Stimulated activated CD4-positive, alpha-beta T cell treated with anti-CD3 and anti-CD28 coated beads, Interleukin-15, amount 100 ng/mL, for 24 hours (primary cell): ENCODE measurements at regions not wholly inside any gene's neighbourhood (a gene's known extent, or its start where the extent isn't known, plus 50 kb on each side); places are given as distances from the start of the nearest gene placed in this dataset.
A peak's percentile ranks its signal among the peaks of the same experiment; 100 is the strongest.

Experiments used
- DNase-seq: peaks from one replicate; pipeline ENCODE4 v3.0.0-alpha.2; 2020

GRCh38 chr6:168210239-168211105, 109.1 kb downstream of the DACT2 start:
- DNase-seq, result no peak

DNA sequence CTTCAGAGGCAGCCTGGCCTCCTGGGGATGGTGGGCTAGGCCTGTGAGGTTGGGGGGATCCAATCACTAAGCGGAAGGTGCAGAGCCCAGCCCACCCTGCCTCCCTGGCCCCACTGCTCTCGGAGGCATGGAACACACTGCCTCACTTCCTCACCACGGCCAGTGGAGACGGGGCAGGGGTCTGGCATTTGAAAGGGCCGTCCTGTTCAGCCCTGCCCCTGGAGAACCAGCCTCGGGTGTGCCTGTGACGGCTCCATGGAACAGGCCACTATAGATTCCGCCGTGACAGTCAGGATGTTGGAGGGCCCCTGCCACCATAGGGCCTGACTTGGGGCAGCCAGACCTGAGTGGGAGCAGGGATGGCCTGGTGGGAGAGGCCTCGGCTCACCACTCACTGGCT, 110.2 kb downstream of the DACT2 start:
- no peak for DNase-seq

- DNase-seq, result no peak
These were observed 110.7 kb downstream of the DACT2 start for GRCh38 chr6:168208854-168209253.

DNA sequence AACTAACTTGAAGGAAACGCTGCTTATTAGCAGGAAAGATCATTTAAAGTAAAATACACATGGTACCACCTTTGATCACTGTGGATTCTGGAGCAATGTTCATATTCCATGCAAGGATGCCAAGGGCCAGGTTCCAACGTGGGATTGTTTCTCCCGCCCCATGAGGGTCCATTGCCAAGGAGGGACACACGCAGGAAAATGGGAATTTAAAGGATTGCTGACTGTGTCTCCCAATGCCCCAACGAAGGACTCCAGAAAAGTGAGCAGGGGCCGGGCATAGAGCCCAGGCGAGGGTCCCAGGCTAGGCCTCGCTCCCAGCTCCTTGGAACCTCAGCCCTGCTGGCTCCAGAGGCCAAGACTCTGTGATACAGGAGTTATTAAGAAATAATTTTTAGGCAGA, 111.2 kb downstream of the DACT2 start:
- no peak for DNase-seq

GRCh38 chr6:168207421-168208175, 112.0 kb downstream of the DACT2 start:
- no peak for DNase-seq

- no peak for DNase-seq
These were observed 112.8 kb downstream of the DACT2 start for GRCh38 chr6:168206661-168207274.

GRCh38 chr6:168206186-168206585, 113.4 kb downstream of the DACT2 start:
- DNase-seq, result no peak

- no peak for DNase-seq
These were observed 117.8 kb downstream of the DACT2 start for GRCh38 chr6:168201799-168202198.

GRCh38 chr6:168201383-168201782, 118.2 kb downstream of the DACT2 start:
- DNase-seq, result no peak

DNA sequence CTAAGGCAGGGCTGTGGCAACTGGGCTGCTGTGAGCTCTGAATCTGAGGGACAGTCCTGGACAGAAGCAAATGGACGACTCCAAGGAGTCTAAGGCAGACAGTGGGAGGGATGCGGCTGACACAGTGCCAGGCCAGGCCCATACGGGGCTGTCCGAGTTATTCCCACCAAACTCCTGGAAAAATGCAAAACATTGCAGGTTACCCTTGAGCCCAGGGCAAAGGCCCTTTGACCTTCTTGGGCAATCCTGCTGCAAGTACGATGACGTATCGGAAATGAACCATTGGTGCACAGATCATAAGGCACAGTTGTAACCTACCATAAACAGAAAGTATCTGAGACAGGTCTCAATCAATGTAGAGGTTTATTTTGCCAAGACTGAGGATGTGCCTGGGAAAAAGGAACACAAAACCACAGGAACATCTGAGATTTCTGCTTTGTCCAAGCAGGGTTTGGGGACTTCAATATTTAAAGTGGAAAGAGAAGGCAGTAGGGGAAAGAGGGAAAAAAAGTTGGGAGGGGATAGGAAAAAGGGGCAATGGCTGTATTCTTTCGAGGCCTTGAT, 118.9 kb downstream of the DACT2 start:
- no peak for DNase-seq

GRCh38 chr6:168198302-168199180, 119.5 kb upstream of the FRMD1 start:
- no peak for DNase-seq

- DNase-seq, result no peak
These were observed 118.8 kb upstream of the FRMD1 start for GRCh38 chr6:168197636-168198301.

- no peak for DNase-seq
These were observed 118.0 kb upstream of the FRMD1 start for GRCh38 chr6:168196881-168197635.

DNA sequence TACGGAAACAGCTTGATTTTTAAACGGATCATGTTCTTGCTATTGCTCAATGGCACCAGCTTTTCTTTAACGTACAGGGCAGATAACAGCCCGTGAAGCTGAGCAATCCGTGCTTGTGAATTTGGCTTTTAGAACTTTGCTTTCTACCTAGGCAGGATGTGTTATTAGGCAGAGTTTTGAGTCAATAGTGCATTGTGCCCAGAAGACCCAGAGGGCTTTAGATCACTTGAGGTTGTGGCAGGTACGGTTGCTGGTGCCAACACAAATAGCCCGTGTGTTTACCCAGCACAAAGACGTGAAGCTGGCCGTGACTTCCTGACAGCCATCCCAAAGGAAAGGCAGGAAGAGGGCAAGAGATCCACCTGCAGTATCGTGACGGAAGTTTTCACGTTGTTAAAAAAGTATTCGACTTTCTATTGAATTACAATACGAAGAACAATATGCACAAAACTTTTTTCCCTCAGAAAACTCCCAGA, 117.4 kb upstream of the FRMD1 start:
- no peak for DNase-seq

DNA sequence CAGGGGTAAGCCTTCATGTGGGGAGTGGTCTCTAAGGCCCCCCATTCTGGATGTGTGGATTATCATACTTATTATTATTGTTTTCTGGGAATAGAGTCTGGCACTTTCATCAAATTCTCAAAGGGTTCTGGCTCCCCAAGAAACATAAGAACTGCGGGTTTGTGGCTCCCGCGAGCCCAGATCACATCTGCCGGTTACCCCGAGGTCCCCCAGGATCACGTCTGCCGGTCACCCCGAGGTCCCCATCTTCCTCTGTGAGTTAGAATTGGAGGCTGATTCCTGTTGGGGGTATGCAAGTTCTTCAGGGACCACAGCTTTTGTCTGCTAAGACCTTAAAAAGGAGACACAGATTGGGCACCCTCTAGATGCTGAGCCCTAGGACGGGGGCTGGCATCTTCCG, 116.7 kb upstream of the FRMD1 start:
- DNase-seq, result no peak

DNA sequence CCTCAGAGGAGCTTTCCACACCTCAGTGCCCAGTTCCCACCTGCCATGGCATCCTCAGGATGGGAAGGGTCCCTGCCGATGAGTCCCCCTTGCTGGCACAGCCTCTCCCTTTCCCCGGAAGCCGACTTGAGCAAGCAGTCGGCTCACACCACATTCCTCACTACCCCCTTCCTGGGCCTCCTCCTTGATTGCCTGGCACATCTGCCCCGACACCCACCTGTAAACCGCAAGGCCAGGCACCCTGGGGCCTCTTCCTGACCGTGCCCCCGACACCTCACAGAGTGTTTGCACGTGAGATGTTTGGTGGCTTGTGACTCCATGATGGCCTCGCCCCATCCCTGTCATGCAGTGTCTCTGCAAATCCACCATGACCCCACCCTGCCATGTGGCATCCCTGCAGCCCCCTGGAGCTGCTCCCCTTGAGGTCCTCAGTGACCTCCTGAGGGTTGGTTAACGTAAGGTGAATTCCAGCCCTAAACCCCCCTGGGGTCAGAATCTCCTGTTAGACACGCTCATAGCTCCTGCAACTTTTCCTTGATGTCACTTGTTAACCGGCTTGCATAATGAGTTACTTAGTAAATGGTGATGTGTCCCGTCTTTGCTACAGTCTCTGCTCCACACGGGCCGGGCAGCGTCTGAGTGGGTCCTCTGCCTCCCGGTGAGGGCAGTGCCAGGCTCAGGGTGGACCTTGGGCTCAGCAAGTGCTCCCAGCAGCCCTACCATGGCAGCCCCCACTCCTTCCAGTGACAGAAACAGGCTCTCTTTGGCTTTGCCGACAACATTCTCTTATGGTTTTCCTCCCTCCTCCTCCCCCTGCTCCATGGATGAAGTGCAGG, 115.9 kb upstream of the FRMD1 start:
- no peak for DNase-seq

GRCh38 chr6:168193816-168194721, 115.1 kb upstream of the FRMD1 start:
- peak; percentile 8 for DNase-seq

DNA sequence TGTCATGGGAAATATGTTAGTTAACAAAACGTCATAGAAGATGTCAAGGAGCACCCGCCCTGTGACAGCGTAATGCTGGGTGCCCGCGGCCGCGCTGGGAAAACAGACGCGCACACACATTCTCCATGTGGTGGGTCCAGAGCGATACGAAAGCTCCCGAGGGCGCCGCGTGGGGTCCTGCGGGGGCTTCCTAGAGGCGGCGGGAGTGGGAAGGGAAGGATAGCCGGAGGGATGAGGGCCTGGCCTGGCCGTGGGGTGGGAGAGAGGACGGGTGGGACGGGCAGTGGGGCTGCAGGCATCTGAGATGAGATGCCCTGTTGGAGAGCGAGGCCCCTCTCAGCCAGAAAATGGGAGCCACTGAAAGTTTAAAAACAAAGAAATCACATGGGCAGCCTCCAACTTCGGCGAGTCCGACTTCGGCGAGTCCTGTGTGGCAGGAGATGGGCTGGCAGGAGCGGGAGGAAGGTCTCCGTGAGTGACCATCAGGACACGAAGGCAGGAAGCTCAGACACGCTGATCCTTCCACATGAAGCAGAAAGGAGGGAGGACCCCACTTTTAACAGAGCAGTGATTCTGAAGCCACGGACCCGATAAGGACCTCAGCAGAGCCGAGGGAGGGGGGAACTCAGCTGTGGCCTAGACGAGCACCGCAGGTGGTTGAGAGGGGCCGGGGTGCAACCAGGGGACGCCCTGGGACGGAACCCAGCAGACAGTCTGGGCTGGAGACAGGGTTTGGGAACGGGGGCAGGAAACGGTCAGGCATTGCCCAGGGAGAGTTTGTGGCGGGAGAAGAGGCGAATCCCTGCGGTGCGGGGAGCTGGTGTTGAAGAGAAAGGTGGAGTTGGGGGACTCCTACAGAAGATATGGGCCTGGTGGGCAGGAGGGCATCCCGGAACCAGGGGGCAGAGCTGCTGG, 114.1 kb upstream of the FRMD1 start:
- DNase-seq, result no peak
